Smooth muscle cell (in vitro differentiated cells): ENCODE measurements at regions not wholly inside any gene's neighbourhood (a gene's known extent, or its start where the extent isn't known, plus 50 kb on each side); places are given as distances from the start of the nearest gene placed in this dataset.

Source experiments
- DNase-seq: peaks from one replicate; lab custom pipeline; 2025; ENCODE audit not compliant: unreplicated experiment; lab: John Stamatoyannopoulos, UW
- H2AFZ ChIP-seq: fragments of 200-600 bp; sonication (generic); 2 replicates; pipeline ENCODE4 v1.6.0; 2016; ENCODE audit warnings: antibody characterized with exemption, low read depth, mild to moderate bottlenecking
- H3F3A ChIP-seq: fragments of 200-600 bp; sonication (generic); 2 replicates; pipeline ENCODE4 v1.6.0; 2017; ENCODE audit warnings: antibody characterized with exemption, low read depth
- H3K27ac ChIP-seq: fragments of 200-600 bp; sonication (generic); 2 replicates; pipeline ENCODE4 v1.5.1; 2016; ENCODE audit warnings: low read depth, mild to moderate bottlenecking
- H3K27me3 ChIP-seq: fragments of 200-600 bp; sonication (generic); 2 replicates; pipeline ENCODE4 v1.6.1; 2016; ENCODE audit warnings: low read depth, mild to moderate bottlenecking
- H3K36me3 ChIP-seq: fragments of 200-600 bp; sonication (generic); 2 replicates; pipeline ENCODE4 v1.5.1; 2016; ENCODE audit warnings: low read depth
- H3K4me1 ChIP-seq: fragments of 200-600 bp; sonication (generic); 2 replicates; pipeline ENCODE4 v1.5.1; 2016; ENCODE audit warnings: low read depth
- H3K4me2 ChIP-seq: fragments of 200-600 bp; sonication (generic); 2 replicates; pipeline ENCODE4 v1.6.0; 2016; ENCODE audit warnings: mild to moderate bottlenecking
- H3K4me3 ChIP-seq: fragments of 200-600 bp; sonication (generic); 2 replicates; pipeline ENCODE4 v1.5.1; 2016; ENCODE audit warnings: mild to moderate bottlenecking
- H3K79me2 ChIP-seq: fragments of 200-600 bp; sonication (generic); 2 replicates; pipeline ENCODE4 v1.6.0; 2016; ENCODE audit warnings: low read depth, mild to moderate bottlenecking
- H3K9ac ChIP-seq: fragments of 200-600 bp; sonication (generic); 2 replicates; pipeline ENCODE4 v1.6.0; 2016; ENCODE audit warnings: low read depth
- H3K9me3 ChIP-seq: fragments of 200-600 bp; sonication (generic); replicated peaks from 2 replicates; pipeline ENCODE4 v1.5.1; 2016; ENCODE audit warnings: low read depth
- H4K20me1 ChIP-seq: fragments of 200-600 bp; sonication (generic); 2 replicates; pipeline ENCODE4 v1.6.0; 2016; ENCODE audit warnings: low read depth
- WGBS: methylation state at CpG from one replicate; pipeline ENCODE4 v1.1.7; 2016; ENCODE audit warnings: low lambda C conversion rate; 5-methylcytosine and 5-hydroxymethylcytosine counted together
- TF ChIP-seq, protein P1 (sequence below): fragments of 200-600 bp; sonication (generic); IDR thresholded peaks from 2 replicates; pipeline ENCODE4 v1.5.1; 2017; ENCODE audit warnings: borderline replicate concordance, mild to moderate bottlenecking, antibody characterized with exemption; ENCODE audit not compliant: insufficient read depth, poor library complexity, severe bottlenecking

DNA sequence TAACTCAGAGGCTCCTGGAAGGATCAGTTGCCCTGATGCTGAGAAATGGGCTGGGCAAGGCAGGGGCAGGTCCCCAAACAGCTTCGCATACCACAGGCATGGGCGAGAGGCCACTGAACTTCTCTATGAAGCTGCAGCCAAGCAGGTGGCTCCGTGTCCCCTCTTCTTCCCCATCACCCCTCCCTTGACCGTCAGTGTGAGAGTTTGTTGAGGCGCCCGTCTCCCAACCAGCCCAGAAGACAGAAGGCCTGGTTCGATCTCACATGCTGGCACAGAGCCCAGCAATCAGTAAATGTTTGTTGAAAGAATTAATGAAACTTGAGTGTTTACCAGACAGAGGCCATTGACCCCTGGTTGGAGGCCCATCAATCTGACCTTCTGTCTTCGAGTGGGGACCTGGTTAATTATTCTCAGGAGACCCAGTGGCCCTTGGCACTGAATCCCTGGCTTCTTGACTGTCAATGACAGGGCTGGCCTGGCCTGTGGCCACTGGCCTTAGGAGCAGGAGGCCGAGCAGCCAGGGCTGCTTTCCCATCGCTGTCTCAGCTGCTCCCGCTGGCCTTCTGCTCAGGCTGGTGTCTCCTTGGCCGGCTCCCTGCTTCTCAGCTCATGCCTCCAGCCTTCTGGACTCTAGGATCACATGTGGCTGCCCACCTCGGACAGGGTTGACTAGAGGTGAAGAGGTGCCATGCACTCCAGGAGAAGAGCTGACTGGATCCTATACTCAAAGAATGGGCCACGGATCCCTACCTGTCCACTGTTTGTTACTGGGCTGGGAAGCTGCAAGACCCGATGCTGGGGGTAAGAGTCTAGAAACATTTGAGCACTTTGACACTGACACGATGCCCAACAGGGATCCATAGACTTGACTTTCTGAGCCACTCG, 113.4 kb downstream of the ASB7 start:
- H3K4me1 ChIP-seq: no peaks in the 10 kb centered on the region
- H3K79me2 ChIP-seq: no peaks in the 10 kb centered on the region
- DNase-seq: no peak
- WGBS: 95% methylated on average over 17 of the region's 17 CpGs
- H4K20me1 ChIP-seq: no peaks in the 10 kb centered on the region
- no peaks in the 10 kb centered on the region for H3K27me3 ChIP-seq
- no peaks in the 10 kb centered on the region for H3K9me3 ChIP-seq
- TF ChIP-seq, protein P1, sequence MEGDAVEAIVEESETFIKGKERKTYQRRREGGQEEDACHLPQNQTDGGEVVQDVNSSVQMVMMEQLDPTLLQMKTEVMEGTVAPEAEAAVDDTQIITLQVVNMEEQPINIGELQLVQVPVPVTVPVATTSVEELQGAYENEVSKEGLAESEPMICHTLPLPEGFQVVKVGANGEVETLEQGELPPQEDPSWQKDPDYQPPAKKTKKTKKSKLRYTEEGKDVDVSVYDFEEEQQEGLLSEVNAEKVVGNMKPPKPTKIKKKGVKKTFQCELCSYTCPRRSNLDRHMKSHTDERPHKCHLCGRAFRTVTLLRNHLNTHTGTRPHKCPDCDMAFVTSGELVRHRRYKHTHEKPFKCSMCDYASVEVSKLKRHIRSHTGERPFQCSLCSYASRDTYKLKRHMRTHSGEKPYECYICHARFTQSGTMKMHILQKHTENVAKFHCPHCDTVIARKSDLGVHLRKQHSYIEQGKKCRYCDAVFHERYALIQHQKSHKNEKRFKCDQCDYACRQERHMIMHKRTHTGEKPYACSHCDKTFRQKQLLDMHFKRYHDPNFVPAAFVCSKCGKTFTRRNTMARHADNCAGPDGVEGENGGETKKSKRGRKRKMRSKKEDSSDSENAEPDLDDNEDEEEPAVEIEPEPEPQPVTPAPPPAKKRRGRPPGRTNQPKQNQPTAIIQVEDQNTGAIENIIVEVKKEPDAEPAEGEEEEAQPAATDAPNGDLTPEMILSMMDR: no peak
- H3F3A ChIP-seq: no peaks in the 10 kb centered on the region
- H3K4me3 ChIP-seq: no peak overlapping the region
- no peak overlapping the region for H3K27ac ChIP-seq
- H3K36me3 ChIP-seq: no peaks in the 10 kb centered on the region
- H2AFZ ChIP-seq: no peak overlapping the region
- H3K9ac ChIP-seq: no peak overlapping the region
- H3K4me2 ChIP-seq: no peak overlapping the region

DNA sequence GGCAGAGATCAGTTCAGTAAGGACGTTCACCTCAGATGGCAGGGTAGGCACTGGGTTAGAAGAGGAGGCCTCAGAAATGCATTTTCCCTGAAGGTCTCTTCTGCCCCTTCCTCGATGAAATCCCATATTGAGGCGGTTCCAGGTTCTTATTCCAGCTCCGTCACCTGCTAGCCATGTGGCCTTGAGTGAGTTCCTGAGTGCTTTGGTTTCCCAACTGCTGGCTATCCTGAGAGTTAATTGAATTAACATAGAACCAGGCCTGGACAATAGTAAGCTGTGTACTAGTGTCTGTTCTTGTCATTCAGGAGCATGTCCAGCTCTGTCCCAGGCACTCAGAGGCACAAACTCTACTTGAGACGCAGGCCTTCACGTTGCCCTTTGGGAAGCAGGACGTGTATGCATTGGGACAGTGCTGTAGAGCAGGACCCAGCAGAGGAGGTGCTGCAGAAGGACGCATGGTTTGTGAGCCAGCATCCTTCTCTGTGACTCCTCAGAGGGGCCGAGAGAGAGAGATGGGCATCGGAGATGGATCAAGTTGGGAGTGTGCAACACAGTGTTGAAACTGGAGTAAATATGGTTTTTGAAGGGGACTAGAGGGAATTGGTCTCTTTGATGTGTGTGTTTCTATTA, 114.2 kb downstream of the ASB7 start:
- Histone ChIP-seq H3K4me2 (no peak overlapping the region), H3K79me2 (no peaks in the 10 kb centered on the region), H3K27me3 (no peaks in the 10 kb centered on the region), H4K20me1 (no peaks in the 10 kb centered on the region), H3K27ac (no peak overlapping the region), H3K4me3 (no peak overlapping the region), H3F3A (no peaks in the 10 kb centered on the region), H2AFZ (no peak overlapping the region), H3K36me3 (no peaks in the 10 kb centered on the region), H3K9me3 (no peaks in the 10 kb centered on the region), H3K4me1 (no peaks in the 10 kb centered on the region), H3K9ac (no peak overlapping the region)
- no peak for DNase-seq
- TF ChIP-seq, protein P1: no peak
- 95% methylated on average over 10 of the region's 10 CpGs for whole genome bisulfite sequencing

DNA sequence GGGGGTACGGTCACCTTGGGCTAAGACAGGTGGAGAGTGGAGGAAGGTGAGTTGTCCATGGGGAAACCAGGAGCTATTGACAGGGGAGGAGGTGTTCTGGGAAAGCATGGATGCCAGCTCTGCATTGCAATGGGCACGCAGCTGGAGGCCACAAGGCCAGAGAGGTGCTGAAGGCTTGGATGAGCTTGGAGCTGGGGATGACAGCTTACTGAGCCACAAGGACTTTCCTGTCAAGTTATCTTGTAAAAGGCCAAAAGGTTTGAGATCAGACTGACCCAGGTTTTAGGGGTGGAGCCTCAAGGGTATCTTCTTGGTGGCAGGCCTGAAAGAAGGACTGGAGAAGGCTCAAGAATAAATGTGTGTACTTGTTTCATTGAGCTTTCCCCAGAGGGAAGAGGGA, 115.2 kb downstream of the ASB7 start:
- Histone ChIP-seq H3K4me2 (no peak overlapping the region), H3K4me1 (no peaks in the 10 kb centered on the region), H3K27me3 (no peaks in the 10 kb centered on the region), H3K9me3 (no peaks in the 10 kb centered on the region), H3K36me3 (no peaks in the 10 kb centered on the region), H3K27ac (no peak overlapping the region), H3K79me2 (no peaks in the 10 kb centered on the region), H3K9ac (no peak overlapping the region), H3K4me3 (no peak overlapping the region), H4K20me1 (no peaks in the 10 kb centered on the region), H3F3A (no peaks in the 10 kb centered on the region), H2AFZ (no peak overlapping the region)
- DNase-seq: no peak
- TF ChIP-seq, protein P1: no peak
- WGBS: 94% methylated on average over 2 of the region's 2 CpGs
